ENCODE measurements at regions not wholly inside any gene's neighbourhood (a gene's known extent, or its start where the extent isn't known, plus 50 kb on each side); places are given as distances from the start of the nearest gene placed in this dataset.

DNA sequence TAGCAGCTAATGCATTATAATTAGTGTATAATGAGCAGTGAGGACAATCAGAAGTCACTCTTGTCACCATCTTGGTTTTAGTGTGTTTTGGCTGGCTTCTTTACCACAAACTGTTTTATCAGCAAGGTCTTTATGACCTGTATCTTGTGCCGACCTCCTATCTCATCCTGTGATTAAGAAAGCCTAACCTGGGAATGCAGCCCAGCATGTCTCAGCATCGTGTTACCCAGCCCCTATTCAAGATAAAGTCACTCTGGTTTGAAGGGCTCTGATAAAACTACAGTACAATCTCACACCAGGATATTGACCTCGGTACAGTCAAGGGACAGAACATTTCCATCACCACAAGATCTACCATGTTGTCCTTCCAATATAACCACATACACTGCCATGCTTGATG, 604.7 kb upstream of the AMELY start:
- TF ChIP-seq, protein P1, sequence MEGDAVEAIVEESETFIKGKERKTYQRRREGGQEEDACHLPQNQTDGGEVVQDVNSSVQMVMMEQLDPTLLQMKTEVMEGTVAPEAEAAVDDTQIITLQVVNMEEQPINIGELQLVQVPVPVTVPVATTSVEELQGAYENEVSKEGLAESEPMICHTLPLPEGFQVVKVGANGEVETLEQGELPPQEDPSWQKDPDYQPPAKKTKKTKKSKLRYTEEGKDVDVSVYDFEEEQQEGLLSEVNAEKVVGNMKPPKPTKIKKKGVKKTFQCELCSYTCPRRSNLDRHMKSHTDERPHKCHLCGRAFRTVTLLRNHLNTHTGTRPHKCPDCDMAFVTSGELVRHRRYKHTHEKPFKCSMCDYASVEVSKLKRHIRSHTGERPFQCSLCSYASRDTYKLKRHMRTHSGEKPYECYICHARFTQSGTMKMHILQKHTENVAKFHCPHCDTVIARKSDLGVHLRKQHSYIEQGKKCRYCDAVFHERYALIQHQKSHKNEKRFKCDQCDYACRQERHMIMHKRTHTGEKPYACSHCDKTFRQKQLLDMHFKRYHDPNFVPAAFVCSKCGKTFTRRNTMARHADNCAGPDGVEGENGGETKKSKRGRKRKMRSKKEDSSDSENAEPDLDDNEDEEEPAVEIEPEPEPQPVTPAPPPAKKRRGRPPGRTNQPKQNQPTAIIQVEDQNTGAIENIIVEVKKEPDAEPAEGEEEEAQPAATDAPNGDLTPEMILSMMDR (IDR thresholded peaks at IDR 0.05 in 4 of 5, conservative IDR thresholded peaks at IDR 0.05 in 1 of 5), result no peak
- TF ChIP-seq POLR2A (IDR thresholded peaks at IDR 0.05), result no peak
